ENCODE measurements at regions not wholly inside any gene's neighbourhood (a gene's known extent, or its start where the extent isn't known, plus 50 kb on each side); places are given as distances from the start of the nearest gene placed in this dataset.

- TF ChIP-seq CTCF (IDR thresholded peaks at IDR 0.05) (no peak), POLR2A (IDR thresholded peaks at IDR 0.05; ENCODE audit: low read depth) (no peak), EP300 (IDR thresholded peaks at IDR 0.05) (no peak), POLR2AphosphoS5 (IDR thresholded peaks at IDR 0.05) (no peak)
These were observed 187.4 kb upstream of the LINGO1 start for GRCh38 chr15:77819851-77820728.
